NCI-H524 (cell line): ENCODE measurements at regions not wholly inside any gene's neighbourhood (a gene's known extent, or its start where the extent isn't known, plus 50 kb on each side); places are given as distances from the start of the nearest gene placed in this dataset.

Experiments used
- DNase-seq, 2 experiments: peaks; one replicate each; lab custom pipeline; 2025; lab: John Stamatoyannopoulos, UW

DNA sequence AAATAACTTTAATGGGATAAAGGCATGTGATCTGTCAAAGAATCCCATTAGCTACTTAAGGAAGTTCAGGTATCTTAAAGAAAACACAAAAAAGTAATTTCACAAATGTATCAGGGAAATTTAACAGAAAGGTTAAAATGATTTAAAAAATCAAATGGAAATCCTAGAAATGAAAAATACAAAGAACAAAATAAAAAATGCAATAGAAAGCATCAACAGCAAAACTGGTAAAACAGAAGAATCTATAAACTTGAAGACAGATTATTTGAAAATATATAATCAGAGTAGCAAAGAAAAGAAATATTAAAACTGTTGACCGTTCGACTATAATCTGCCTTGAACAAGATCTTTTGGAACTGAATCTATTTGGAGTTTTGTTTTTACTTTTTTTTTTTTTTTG is 279.4 kb upstream of the SYT1 start:
- no peak for DNase-seq

DNA sequence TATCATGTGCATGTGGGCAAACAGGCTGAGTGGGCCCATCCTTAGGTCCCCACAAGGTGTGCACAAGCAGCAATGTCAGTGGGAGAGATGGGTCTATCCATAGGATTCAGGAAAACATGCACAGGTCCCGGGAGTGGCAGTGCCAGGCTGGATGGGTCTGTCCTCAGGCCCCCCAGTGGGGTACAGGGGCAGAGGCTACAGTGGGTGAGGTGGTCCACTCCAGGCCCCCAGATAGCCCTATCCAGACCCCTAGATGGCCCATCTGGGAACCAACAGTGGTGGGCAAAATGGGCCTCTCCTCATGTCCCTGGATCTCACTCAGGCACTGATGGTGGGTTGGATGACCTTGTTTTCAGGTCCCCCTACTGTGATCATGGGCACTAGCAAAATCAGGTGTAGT is 277.8 kb upstream of the SYT1 start:
- no peak for DNase-seq

DNA sequence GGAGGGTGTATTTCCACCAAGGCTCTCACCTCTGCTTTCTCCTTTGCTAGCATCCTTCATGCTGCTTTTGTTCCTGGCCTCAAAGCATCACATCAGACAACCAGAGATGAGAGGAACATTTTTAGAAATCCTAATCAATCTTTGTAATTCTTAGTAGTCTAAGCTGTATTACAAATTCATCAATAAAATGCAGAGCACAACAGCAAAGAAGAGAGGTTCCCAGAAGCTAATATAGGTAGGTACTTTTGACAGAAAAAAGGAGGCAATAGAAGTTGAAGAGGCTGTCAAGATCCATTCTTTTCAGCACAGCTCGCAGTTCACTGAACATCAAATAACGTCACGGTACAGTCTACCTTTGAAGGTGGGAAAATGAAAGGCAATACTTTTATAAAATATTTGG is 265.2 kb upstream of the SYT1 start:
- no peak for DNase-seq

DNA sequence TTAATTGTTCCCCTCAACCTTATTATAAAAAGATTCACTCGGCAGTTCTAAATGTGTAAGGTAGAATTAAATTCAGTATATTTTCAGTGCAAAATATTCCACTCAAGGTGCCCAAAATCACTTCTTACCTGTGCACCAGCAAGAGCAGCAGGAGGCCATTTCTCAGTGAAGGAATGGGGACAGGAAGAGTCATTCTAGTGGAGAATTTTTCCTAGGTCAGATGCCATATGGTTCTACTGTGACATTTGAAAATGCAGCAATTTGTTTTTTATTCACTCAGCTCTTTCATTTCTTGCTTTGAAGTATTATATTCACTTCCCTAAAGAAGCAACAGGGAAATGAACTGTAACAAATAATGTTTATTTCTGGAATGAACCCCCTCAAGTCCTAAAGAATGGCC is 264.0 kb upstream of the SYT1 start:
- DNase-seq: no peak

DNA sequence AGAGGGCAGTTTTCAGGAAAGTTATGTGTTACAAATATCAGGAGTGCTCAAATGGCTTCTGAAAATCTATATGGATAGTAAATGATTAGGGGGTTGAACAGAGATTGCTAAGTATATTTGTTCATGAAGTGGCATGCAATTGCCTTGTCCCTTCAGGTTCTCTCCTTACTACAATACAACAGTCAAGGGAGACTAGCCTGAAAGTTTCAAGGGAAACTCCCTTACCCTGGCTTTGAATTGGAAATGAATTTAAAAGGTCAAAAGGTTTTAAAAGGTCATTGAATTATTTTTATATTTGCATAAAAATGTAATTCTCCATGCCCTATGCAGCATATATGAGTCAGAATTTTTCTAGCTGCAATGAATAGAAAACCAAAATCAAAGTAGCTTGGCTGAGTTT is 253.1 kb upstream of the SYT1 start:
- DNase-seq: no peak

DNA sequence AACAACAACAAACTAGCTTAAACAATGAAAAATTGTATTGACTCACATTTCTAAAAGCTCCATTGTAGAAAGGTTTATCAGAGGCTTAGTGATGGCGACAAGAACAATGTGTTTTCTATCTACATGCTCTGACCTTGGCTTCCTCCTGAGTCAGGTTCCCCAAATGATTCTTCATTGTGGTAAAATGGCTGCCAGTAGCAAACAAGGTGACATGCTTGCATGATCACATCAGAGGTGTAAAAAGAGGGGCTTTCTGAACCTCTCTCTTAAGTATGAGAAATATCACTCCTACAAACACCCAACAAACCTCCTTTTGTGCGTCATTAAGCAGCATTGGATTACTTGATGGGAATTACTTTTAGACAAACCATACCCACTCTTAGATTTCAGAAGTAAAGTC is 252.4 kb upstream of the SYT1 start:
- DNase-seq: no peak

DNA sequence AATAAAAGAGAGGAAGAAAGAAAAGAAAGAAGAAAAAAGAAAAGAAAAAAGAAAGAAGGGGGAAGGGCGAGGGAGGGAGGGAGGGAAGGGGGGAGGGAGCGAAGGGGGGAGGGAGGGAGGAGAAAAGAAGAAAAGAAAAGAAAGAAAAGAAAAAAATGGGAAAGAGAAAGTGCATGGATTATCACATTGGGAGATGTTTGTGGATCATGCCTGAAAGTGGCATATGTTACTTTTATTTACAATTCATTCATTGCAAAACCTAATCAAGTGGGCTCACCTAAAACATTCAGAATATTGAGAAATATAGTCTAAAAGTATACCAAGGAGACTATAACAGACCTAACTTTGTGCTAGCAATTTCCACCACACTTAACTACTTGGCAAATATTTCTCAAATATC is 246.9 kb upstream of the SYT1 start:
- DNase-seq: no peak

DNA sequence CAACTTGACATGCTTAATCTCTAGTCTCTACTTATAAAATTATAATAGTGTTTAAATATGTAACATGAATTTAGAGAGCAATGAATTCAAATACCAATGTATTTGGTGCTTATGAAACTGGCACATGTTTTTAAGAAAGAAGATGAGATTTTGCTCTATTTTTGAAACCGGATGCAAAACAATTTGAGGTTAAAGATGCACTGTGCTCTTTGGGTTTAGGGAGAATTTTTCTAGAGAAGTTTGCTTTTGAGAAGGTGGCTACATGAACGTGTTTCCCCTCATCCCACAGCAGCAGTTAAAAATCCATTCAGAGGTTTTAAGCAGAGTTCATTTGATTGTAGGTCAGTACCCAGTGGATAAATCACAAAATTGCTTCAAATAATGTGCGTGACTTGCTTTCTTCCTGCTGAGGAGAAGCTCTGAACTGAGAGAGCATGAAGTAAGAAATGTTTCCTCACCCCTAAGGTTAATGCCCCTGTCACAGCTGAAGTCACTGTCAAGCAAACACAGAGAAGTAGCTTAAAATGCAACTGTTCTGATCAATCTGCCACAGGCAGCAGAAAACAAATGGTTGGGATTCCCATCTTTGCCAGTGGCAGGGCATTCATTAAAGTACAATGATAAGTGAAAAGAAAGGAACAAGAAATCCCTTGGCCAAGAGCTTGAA is 241.9 kb upstream of the SYT1 start:
- DNase-seq: peak; percentile 43 to 66

DNA sequence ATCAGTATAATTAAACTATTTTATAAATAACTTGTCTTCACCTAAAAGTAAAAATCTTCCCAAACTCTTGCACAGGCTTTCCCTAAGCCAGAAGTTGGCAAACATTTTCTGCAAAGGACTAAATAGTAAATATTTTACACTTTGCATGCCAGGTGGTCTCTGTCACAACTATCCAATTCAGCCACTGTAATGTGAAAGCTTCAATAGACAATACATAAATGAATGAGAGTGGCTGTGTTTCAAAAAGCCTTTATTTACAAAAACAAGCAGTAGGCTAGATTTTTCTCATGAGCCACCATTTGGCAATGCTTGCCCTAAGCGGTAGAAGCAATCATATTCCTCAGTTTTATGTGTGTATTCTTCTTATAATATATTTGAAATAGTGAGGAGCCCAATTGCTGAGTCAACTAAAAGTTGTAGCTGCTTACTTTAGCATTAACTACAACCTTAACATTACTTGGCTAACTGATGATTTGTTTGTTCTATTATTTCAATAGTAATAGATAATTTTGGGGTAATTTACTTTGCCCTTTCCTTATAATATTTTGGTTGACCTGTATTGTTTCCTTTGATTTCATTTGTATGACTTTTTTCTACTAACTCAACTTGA is 236.0 kb upstream of the SYT1 start:
- DNase-seq: no peak

DNA sequence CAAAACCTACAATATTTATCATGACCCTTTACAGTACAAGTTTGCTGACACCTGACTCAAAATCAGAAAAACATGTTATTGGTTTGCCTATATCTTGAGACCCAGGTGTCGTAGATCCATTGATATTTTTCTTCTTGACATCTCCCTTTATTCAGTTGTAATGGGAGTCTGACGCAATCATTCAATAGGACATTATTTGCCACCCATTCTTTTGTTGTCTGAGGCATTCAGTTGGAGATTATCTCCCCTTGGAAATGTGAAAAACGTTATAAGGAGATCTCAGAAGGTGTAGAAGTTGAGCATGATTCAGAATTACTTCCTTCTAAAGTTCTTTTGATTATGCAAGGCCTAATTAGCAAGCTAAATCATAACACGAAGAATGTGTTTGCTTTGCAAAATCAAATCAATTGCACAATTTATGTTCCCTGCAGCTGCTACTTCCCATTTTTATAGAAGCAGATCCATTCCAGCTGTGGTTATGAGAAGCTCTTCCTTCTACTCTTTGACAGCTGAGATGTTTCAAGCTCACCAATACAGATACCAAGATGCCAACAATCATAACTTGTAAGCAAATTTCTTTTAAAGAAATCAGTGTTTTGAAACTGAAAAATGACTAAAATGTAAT is 228.2 kb upstream of the SYT1 start:
- no peak for DNase-seq

DNA sequence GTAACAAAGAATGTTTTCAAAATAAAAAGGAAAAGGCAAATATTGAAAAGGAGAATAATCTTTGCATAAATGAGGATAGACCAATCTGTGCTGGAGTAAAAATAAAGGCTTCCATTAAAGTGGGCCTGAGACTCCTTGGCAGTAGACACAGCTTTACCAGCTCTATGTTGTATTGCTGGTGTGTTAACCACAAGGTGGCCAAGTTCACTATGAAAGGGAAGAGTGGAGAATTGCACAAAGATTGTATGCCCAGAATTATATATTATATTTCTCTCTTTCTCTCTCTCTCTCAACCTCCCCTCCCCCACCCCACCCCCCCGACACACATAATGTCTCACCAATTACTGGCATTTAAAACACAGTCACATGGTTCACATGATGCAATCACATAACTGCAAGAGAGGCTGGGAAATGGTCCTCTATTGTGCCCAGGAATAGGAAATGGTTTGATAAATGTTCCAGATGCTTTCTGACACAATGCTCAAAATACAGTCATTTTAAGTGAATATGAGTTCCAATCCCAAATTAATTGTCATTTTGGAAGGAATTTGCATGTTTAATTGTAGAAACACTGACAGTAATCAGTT is 222.6 kb upstream of the SYT1 start:
- no peak for DNase-seq

DNA sequence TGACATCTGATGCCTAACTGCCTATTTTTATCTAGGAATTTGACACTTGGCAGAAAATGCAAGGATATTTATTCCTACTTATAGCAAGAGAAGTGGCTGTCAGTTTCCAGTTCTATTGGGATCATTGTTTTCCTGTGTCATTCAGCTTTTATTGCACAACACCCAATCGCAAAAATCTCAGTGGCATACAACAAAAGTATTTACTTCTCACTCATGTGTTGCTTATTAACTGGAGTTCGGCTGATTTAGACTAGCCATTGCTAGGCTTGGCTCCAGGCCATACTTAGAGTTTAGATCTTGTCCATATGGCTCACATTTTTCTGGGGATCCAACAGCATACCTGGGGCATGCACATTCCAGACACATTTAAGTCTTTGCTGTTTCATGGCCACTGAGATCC is 218.6 kb upstream of the SYT1 start:
- DNase-seq: peak; percentile 37 to 69

DNA sequence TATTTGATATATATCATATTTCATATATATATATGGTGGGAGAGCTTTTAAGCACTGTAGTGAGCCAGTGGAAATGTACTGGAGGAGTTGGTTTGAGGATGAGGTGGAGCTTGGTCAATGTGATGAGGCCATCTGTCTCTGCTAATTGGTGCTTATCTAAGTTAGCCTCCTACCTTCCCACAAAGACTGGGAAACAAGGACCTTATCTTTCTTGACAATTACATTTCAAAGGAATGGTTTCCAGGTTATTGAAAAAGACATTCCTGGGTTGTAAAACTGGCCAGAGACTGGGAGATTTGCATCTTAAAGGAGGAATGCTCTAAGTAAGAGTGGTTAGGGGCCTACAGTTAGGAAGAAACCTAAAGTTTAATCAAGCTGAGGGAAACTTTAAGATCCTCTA is 212.8 kb upstream of the SYT1 start:
- DNase-seq: peak in 1 of 2 experiments; percentile 15

DNA sequence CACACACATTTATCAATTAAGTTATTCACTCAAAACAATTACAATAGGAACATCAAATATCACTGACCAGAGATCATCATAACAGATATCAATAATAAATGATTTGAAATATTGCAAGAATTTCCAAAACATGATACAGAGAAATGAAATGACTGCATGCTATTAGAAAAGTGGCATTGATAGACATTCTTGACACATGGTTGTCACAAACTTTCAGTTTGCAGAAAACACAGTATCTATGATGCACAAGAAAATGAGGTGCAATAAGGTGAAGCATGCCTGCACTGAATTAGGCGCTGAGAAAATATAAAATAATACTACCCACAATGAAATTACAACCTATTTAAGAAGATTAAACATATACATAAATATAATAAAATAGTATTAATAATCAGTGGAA is 198.0 kb upstream of the SYT1 start:
- DNase-seq: no peak

DNA sequence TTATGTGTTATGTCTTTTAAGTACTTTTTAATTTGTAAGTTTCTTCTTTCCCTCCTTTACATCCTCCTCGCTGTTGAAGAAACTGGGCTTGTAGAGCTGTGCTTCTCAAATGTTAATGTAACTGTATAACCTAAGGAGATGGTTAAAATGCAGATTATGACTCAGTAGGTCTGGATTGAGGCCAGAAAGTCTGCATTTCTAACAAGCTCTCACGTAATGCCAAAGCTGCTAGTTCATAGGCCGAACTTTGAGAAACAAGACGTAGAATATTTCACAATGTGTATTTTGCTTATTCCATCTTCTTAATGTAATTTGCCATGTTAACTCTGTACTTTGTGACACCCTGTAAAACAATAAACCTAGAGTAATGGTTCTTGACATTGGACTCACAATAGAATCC is 193.3 kb upstream of the SYT1 start:
- DNase-seq: no peak

DNA sequence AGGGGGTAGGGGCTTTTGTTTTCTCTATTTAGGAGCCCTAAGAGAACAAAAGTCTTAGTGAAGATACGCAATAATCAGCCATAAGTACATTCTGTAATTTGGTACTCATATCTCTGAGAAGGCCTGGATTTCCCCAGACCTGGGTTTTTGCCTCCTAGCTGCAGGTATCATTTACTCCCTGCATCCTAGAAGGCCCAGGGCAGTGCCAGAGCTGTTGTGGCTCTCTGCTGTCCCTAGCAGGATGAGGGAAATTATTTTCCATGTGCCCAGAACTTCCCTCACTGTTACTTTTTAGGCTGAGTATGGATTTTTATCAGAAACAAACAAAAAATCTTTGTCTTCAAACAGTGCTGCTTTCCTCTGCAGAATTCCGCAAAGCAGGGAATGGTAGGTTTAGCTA is 192.5 kb upstream of the SYT1 start:
- DNase-seq: no peak

DNA sequence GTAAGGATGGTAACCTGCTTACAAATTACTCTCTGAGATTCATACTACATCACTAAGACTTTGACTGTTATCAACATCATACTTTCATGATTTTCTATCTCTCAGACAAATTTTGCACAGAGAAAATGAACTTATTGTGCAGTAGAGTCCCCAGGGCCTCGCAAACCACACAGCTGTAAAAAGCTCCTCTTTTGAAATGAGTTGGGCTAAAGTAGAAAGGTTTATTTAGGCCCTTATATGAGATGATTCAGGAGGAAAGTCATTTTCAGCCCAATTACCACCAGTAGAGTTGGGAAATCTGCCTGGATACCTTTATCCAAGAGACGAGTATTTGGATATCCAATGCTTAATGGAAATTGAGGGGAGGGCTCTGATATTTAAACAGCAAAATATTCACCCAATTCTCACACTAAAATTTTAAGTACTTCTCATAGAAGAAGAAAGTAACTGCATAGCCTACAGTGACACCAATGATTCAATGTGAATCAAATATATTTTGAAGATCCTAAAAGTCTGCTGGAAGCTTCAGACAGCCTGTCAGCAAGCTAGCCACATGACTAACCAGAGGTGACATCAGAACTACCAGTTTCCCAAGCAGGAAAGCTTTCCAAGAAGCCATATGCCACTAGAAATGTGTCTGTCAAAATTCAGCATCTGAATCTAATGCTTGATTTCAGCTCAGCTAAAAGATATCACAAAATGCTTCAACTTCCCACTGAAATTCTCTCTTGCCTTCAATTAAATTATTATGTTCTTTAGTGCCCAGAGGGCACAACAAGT is 190.1 kb upstream of the SYT1 start:
- DNase-seq: peak; percentile 40 to 76

DNA sequence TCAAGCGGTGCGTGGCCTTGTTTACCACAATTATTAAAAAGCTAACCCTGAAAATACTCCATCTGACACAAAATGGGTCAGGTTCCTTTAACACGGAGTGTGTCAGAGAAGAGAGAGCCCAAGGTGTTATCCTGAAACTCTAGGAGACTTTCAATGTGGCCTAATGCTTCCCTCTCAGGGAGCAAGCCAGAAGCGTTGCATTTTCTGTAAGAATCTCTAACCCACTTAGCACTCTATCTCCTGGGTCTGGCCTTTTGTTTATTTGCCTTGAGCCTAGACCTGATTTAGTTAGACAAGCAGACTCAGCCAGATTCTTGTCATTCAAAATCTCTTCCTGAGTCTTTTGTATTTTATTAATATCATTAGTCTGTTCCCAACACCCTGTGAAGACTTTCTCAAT is 184.0 kb upstream of the SYT1 start:
- no peak for DNase-seq

DNA sequence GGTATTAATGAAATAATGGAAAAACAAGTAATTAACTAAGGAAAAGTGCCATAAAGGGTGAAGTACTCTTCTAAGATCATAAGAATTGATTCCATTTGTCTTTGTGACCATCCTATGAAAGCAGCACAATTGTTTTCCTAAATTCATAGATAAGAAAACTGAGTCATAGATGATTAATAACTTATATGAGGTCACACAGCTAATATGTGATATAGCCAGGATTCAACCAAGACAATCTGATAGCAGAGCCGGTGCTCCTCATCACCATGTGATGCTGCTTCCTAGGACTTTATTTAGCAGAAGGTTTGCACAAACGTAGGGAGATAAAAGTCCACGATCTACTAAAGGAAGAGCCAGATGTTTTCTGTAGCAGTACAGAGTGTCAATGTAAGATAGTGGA is 181.5 kb upstream of the SYT1 start:
- no peak for DNase-seq

DNA sequence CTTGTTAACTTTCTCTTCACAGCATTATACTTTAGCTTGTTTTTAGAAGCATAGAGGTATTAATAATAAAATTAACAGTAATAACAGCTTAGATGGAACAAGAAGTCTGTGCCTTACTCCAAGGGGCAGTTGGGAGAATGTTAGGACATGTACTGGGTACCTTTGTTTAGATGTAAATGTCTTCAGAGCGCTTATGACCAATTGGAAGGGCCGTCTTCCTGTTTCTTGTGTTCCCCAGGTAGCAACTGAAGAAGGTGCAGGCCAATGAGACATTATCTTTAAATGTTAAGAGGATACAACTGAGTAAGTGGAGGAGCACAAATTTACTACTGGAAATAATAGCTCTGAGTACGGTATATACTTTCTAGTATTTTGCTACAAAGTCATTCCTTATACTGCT is 180.9 kb upstream of the SYT1 start:
- DNase-seq: no peak

DNA sequence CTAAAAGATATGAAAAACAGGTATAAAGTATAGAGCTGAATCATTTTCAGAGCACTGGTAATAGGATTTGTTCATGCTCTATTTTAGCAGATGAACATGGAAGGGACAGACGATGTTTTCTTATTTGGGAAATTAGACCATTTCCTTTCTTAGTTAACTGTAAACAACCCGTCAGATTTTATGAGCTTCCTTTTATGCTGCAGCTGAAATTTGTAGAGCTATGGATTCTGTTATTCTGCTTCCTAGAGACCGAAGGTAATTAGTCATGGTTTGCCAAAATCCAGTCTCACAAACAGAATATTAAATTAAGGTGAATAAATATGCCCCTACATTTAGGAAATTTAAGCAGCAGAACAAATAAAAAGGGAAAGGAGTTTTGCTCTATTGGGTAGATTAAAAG is 180.2 kb upstream of the SYT1 start:
- DNase-seq: no peak

DNA sequence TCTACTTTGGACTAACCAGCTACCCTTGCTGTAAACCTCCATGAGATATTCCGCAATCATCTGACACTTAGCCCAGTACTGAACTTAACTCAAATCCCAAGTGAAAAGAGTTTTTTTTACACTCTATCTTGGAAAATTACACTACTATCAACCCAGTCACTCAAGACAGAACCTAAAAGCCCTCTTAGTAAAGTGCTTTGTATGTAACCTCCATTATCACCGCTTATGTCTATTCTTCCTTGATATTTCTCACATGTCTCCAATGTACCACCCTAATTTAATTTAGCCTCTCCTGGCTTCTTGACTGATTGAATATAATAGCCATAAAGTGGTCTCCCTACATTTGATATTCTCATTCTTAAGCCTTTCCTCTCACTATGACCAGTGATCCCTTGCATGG is 168.8 kb upstream of the SYT1 start:
- DNase-seq: no peak

DNA sequence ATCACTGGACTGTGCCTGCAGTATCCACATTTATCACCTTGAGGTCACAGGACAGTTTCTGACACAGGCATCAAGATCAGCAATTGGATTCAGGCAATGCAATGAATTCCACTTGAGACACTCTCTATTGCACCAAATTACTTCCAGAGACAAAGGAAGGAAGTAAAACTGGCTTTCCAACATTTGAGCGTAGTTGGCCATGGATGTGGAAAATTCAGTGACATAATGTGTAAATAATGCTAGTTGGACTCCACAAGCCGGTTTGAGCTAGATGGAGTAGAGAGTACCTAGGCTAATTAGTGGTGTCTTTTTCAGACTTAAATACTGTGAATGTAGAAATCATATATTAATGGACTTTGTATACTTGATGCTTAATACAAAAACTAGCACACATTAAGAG is 168.3 kb upstream of the SYT1 start:
- DNase-seq: no peak
